Activated CD8-positive, alpha-beta memory T cell treated with anti-CD3 and anti-CD28 coated beads for 1 hour (primary cell): ENCODE measurements at regions not wholly inside any gene's neighbourhood (a gene's known extent, or its start where the extent isn't known, plus 50 kb on each side); places are given as distances from the start of the nearest gene placed in this dataset.
"Not testable (repeated sequence)": the region's sequence is repeated elsewhere in the genome, so short reads cannot be mapped to it uniquely, and the experiment has no call there.

Source experiments
- DNase-seq, 2 donors: peaks; one replicate each; pipeline ENCODE4 v3.0.0-alpha.2; 2020; ENCODE audit warnings: low read depth in 1 of 2; ENCODE audit errors: extremely low read depth in 1 of 2

DNA sequence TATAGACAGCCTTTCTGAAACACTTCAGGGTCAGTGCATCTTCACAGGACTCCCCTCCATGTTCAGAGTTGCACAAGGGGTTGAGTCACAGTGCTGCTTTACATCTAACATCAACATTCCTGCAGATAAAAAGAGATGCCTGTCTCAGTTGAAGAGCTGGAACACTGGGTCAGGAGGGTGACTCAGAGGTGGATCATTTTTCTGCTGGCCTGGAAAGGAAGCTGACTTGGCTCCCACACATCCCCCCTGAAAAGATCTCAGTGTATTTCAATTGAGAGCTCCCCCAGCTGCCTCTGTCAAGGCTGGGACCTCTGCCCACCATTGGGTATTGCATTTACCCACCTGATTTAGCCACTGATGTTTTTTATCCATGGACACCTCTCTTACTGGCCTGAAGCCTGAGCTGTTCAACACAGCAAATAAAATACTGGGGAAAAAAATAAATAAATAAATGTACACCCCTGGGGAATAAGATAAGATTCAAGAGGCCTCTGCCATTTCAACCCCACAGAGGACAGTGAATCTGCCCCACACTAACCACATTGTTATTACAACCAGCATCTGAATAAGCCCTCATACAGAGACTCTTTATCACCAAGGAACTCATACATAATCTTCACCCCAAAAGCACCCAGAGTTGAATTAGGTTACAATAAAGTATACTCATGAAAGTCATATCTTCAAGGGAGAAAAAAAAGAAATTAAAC lies 716.4 kb downstream of the SEMA5A start:
- no peak for DNase-seq

- DNase-seq, result no peak
Measured at GRCh38 chr5:8831251-8831650, 714.6 kb downstream of the SEMA5A start.

- no peak for DNase-seq
Measured at GRCh38 chr5:8831854-8832253, 714.0 kb downstream of the SEMA5A start.

- DNase-seq, result no peak
Measured at GRCh38 chr5:8839361-8840055, 706.4 kb downstream of the SEMA5A start.

GRCh38 chr5:8840237-8840636 lies 705.6 kb downstream of the SEMA5A start:
- no peak for DNase-seq

- not testable (repeated sequence) for DNase-seq
Measured at GRCh38 chr5:8840746-8841145, 705.1 kb downstream of the SEMA5A start.

DNA sequence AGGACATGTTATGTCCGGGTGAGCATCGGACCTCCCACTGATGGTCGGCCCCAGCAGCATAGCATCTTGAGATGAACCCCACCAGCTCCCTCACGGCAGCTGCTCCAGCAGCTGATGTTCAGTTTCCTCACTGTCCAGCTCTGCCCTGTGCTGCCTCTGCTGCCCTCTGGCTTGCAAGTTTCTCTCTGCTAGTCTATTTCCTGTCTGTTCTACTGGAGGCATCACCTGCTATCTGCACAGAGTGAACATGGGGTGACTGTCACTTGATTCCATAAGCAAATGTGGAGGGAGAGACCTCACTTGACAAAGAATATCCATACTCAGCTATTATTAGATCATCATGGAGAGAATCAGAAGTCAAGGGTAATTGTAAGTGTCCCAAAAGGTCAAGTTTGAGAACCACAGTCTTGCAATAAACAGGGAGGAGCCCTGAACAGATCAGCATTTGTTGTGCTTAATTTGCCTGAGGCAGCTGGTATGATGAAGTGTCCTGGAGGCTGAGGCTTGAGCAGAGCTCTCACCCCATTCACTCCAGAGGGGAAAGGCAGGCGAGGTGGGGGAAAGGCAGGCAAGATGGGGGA lies 702.8 kb downstream of the SEMA5A start:
- DNase-seq, result no peak

DNA sequence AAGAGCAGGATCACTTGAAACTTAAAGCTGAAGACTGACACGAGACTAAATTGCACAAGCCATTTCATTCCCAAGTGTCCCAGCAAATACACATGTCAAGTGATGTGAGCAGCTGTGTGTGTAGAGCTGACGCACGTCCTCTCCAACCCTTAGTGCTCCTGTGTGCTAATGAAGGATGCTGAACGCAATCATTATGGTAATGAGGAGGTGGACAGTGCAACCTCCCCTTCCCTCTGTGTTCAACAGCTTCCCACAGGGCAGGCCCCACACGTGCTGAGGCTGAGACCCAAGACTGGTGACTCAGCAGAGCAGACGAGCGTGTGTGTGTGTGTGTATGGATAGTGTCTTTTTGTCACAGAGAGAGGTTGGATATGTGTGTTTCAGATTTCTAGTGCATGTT lies 702.1 kb downstream of the SEMA5A start:
- DNase-seq, result no peak

GRCh38 chr5:8844206-8844605 lies 701.7 kb downstream of the SEMA5A start:
- DNase-seq, result no peak

DNA sequence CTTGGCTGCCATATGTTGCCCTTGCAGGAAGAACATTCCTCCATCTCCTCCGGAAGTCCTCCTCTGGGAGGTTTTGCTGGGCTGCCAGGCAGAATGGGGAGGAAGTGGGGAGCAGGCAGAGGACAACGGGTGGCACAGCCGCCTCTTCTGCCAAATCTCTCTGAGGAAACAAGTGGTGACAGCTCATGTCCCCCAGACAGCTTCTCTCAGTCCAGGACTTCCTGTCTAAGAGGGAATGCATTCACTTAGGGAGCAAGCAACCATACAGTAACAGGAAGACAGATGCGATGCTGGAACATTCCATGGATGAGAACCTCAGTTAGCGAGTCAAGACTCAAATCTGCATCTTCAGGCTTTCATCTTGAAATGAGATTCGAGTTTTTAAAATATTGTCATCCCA lies 701.0 kb downstream of the SEMA5A start:
- no peak for DNase-seq

DNA sequence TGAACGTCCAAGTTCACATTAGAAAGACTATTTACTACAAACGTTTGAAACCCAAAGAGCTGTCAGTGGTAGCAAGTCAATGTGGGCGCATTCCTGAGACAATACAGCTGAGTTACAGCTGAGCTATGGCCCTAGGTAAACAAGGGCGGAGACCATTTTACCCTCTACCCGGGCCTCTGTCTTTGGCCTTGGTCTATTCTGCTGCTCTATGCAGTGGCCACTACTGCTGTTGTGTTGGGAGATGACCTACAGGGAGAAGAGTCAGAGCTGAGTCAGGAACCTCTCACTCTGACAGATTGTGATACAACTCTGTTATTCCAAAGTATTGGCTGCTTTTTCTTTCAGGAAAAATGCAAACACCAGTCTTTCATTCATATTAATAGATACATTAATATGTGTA lies 700.6 kb downstream of the SEMA5A start:
- DNase-seq, result no peak

GRCh38 chr5:8848366-8848765 lies 697.5 kb downstream of the SEMA5A start:
- DNase-seq, result no peak

DNA sequence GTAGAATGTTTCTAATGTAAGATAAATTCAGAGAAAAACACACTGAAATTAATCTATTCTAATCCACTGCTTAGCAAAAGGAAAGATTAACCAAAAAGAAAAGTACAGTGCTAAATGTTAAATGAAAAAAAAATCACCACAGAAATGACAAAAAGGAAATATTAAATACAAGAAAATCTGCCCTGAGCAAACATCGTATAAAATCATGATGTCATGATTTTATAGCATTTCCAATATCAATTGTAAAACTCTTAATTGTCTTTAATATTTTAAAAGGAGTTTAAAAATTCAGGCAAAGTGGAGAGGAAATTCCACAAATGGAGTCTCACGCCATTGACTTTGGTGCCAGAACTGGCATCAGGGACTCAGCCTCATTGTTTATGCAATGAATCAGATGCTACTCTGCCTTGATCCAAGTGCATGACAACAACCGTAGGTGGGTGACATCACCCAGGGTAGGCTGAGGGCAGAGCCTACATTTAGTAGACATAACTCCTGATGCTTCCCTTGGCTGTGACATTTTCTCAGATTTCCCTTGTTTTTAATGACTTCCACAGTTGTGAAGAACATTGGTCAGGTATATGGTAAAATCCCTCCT lies 696.8 kb downstream of the SEMA5A start:
- DNase-seq, result no peak

DNA sequence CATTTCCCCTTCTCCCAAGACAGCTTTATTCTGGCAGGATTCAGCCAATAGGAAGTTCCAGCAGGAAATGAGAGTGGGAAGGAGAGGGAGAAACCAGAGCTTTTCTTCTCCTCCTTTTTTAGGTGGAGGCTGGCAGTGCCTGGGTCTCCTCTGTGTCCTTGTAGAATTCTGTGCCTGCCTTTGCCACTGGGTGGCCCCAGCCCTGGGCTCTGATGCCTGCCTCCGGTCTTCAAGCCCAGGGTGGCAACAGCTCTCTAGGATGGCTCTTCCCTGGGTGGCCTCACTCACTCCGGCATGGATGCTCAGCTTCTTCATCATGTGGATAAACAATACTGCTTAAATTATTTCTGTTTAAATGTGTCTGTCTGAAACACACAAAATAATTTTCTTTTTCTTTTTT lies 694.8 kb downstream of the SEMA5A start:
- no peak for DNase-seq

DNA sequence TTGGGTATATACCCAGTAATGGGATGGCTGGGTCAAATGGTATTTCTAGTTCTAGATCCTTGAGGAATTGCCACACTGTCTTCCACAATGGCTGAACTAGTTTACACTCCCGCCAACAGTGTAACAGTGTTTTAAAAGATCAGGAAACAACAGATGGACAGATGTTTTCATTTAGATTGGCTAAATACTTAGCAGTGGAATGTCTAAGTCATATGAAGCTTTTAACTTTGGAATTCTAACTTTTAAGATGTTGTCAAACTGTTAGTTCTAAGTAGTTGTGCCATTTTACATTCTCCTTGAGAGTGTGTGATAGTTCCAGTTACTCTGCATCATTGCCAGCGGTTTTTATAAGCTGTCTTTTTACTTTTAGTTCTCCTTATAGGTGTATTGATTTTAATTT lies 688.8 kb downstream of the SEMA5A start:
- DNase-seq, result no peak

DNA sequence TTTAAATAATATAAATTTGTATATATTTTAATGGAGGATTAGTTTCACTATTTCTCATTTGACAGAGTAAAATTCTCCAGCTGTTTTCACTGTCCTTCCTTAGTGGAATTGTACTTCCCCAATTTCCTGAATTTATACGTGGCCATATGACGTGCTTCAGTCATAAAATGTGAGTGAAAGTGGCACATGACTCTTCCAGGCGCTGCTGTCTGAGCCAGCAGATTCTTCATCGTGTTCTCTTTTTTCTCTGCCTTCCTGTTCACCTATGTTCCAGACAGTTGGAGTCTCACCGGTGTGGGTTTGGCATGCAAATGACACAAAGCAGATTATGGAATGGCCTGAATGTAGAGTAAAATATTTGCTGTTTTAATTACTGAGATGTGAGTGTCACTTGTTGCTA lies 684.1 kb downstream of the SEMA5A start:
- no peak for DNase-seq

DNA sequence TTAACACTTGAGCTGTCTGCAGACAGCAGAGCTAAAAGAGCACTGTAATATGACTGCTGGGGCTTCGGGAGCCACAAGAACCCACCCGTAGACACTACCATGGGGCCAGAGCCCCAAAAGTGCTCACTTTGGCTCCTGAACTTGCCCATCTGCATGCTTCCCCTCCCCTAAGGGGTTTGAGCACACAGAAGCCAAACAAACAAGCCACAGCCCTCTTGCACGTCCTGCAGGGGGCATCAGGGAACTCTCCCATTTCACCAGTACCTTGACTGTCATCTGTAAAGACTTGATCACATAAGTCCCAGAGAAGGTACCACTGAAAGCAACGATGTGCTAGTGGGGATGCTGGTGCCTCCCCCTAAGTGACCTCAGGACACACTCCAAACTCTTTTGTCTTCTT lies 681.8 kb downstream of the SEMA5A start:
- DNase-seq, result no peak

DNA sequence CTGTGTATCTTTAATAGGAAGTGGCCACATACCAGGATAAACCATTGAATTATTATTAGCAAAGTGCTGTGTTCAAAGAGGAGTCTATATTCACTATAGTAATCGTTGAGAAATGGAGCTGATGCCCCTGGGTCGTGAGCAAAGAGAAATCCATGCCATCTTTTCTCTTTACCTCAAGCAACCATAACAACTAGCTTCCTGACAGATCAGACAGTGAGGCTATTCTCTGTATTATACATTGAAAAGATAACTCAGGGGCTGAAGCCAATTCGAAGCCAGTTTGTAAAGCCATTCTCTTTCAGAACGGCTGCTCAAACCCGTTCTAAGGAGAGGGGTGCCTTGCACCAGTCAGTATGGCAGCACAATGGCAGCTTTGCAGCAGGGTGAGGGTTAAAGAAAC lies 680.6 kb downstream of the SEMA5A start:
- DNase-seq, result no peak

- no peak for DNase-seq
Measured at GRCh38 chr5:8865686-8866374, 680.0 kb downstream of the SEMA5A start.

DNA sequence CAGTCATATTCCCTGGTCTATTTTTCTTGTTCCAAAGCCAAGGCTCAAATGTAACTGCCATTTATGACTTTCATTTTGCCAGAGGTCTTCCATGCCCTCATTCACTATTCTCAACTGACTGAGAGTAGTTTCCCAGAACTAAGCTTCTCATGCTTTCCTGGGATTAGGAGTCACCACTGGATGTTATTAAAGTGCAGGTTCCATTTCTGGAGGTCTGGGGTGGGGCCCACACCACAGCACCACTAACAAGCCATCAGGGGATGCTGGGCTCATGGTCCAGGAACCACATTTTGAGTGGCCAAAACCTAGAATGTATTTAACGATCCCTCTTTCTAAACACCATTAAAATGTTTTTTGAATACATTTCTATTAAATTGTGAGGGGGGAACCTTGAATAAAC lies 677.6 kb downstream of the SEMA5A start:
- DNase-seq, result no peak

DNA sequence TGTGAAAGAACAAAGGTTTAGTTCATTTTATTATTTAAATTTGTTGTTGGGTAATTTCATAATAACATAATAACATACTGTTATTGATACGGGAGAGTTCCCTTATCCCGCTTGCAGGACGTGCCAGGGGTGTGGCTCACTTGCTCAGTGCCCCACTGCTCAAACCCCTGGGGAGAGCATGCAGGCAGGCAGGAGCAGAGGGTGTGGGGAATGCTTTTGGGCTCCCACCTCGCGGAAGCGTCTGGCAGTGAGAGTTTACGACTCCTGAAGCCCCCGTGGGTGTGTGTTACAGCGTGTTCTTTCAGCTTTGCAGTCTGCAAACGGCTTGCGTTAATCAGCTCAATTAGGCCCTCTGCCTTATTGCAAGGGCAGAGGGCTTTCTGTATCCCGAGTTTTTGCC lies 675.9 kb downstream of the SEMA5A start:
- DNase-seq, result no peak
